Kidney (tissue), 13 donors: ENCODE measurements at regions not wholly inside any gene's neighbourhood (a gene's known extent, or its start where the extent isn't known, plus 50 kb on each side); places are given as distances from the start of the nearest gene placed in this dataset.

Source experiments
- DNase-seq, 5 donors: peaks; one replicate each; pipeline ENCODE4 v3.0.0-alpha.2; 2013 to 2020
- FAIRE-seq: peaks from 2 replicates; lab custom pipeline; 2012; peaks lifted over from hg19 to GRCh38; lab: Jason Lieb, UNC
- H3K27ac ChIP-seq, 2 donors: one replicate each; pipeline ENCODE4 v1.7.0; 2013; ENCODE audit warnings: low read depth in 2 of 2, low read length in 2 of 2, inconsistent platforms in 1 of 2
- H3K27me3 ChIP-seq: one replicate; pipeline ENCODE4 v1.7.1; 2013; ENCODE audit warnings: low read length, inconsistent platforms; ENCODE audit not compliant: control insufficient read depth, insufficient read depth
- H3K36me3 ChIP-seq, 3 donors: one replicate each; pipeline versions ENCODE4 v1.7.0 to v1.7.1; 2013; ENCODE audit warnings: low read length in 3 of 3, control low read depth in 1 of 3, inconsistent platforms in 1 of 3; ENCODE audit not compliant: insufficient read depth in 3 of 3, control insufficient read depth in 2 of 3
- H3K4me1 ChIP-seq, 3 donors: one replicate each; pipeline versions ENCODE4 v1.7.0 to v1.7.1; 2013; ENCODE audit warnings: low read length in 3 of 3, inconsistent platforms in 1 of 3, low read depth in 1 of 3; ENCODE audit not compliant: control insufficient read depth in 2 of 3, insufficient read depth in 2 of 3
- H3K4me3 ChIP-seq, 3 donors: one replicate each; pipeline versions ENCODE4 v1.7.0 to v1.8.1; 2013; ENCODE audit warnings: low read length in 3 of 3, control low read depth in 1 of 3, inconsistent platforms in 1 of 3
- H3K9ac ChIP-seq, 3 donors: one replicate each; pipeline versions ENCODE4 v1.7.0 to v1.7.1; 2013; ENCODE audit warnings: low read length in 3 of 3, control low read depth in 1 of 3, inconsistent platforms in 1 of 3
- H3K9me3 ChIP-seq, 3 donors: one replicate each; pipeline versions ENCODE4 v1.7.0 to v1.7.1; 2013; ENCODE audit warnings: low read length in 3 of 3, control low read depth in 1 of 3, inconsistent platforms in 1 of 3; ENCODE audit not compliant: control insufficient read depth in 2 of 3, insufficient read depth in 1 of 3
- CTCF ChIP-seq: IDR thresholded peaks from 3 replicates; pipeline ENCODE4 v1.5.1; 2012; ENCODE audit warnings: mild to moderate bottlenecking, moderate library complexity, borderline replicate concordance; ENCODE audit not compliant: insufficient read depth; ENCODE audit errors: extremely low read depth
- intact Hi-C: fragments of 100-400 bp; cut with DNase I; formaldehyde crosslinking; loops from one replicate; pipeline ENCODE4 v1.11.1; 2022
- donor health status: control.
- donor health status: control.
- donor health status: control.
- donor health status: control.
- donor health status: control.
- donor health status: DM: yes; HTN: yes; CAD: no.
- donor health status: Normal renal cell carcinoma (clear cell type).

- Histone ChIP-seq H3K4me3 (no peak overlapping the region), H3K36me3 (no peaks in the 10 kb centered on the region), H3K4me1 (peaks cover 3 to 42% (median 24%) of the 10 kb centered on the region in 3 donors), H3K27ac (peak overlapping the region; percentile 68 to 89), H3K9ac (no peak overlapping the region), H3K27me3 (no peaks in the 10 kb centered on the region), H3K9me3 (no peaks in the 10 kb centered on the region)
- intact Hi-C loops: loop anchor here (10.0 kb wide), 1 partner anchor 92 kb away; the partner anchor contains the start of gene VCAM1
- FAIRE-seq (peak; percentile 47), DNase-seq (peak in 1 of 5 donors; percentile 31)
- TF ChIP-seq CTCF: no peak
Measured at GRCh38 chr1:100622966-100623762, 85.2 kb downstream of the GPR88 start.

- no peak for DNase-seq
- peaks cover 3 to 50% (median 25%) of the 10 kb centered on the region in 3 donors for H3K4me1 ChIP-seq
- H3K9ac ChIP-seq: no peak overlapping the region
- intact Hi-C loops: loop anchor here (10.0 kb wide), 1 partner anchor 90 kb away; the partner anchor contains the start of gene VCAM1
- FAIRE-seq: no peak
- H3K9me3 ChIP-seq: no peaks in the 10 kb centered on the region
- H3K36me3 ChIP-seq: no peaks in the 10 kb centered on the region
- no peak for TF ChIP-seq CTCF
- H3K27me3 ChIP-seq: no peaks in the 10 kb centered on the region
- peak overlapping the region; percentile 53 to 89 for H3K27ac ChIP-seq
- H3K4me3 ChIP-seq: no peak overlapping the region
Measured at GRCh38 chr1:100624886-100625610, 87.1 kb downstream of the GPR88 start.

GRCh38 chr1:100626397-100626796, 88.5 kb downstream of the GPR88 start:
- Histone ChIP-seq H3K4me3 (no peak overlapping the region), H3K4me1 (peaks cover 3 to 47% (median 23%) of the 10 kb centered on the region in 3 donors), H3K36me3 (no peaks in the 10 kb centered on the region), H3K9ac (no peak overlapping the region), H3K27me3 (no peaks in the 10 kb centered on the region), H3K9me3 (no peaks in the 10 kb centered on the region), H3K27ac (peak overlapping the region; percentile 26 to 89)
- intact Hi-C loops: loop anchor here (10.0 kb wide), 1 partner anchor 88 kb away; the partner anchor contains the start of gene VCAM1
- FAIRE-seq (no peak), DNase-seq (no peak)
- no peak for TF ChIP-seq CTCF
